Psoas muscle (tissue), 7 donors: ENCODE measurements at regions not wholly inside any gene's neighbourhood (a gene's known extent, or its start where the extent isn't known, plus 50 kb on each side); places are given as distances from the start of the nearest gene placed in this dataset.
A peak's percentile ranks its signal among the peaks of the same experiment; 100 is the strongest.

Source experiments
- ATAC-seq, 4 donors: fragments of 200-7000 bp; cut with Tn5 transposase; one replicate each; pipeline ENCODE4 v1.9.1; 2020; ENCODE audit warnings: moderate library complexity in 3 of 4, mild to moderate bottlenecking in 2 of 4
- DNase-seq, 2 donors: peaks; one replicate each; pipeline ENCODE4 v3.0.0-alpha.2; 2020
- H3K27ac ChIP-seq: fragments of 200-600 bp; one replicate; pipeline ENCODE4 v1.8.0; 2022
- H3K27me3 ChIP-seq, 3 donors: fragments of 200-600 bp in 1 of 3; one replicate each; pipeline versions ENCODE4 v1.6.1 to v1.8.0; 2013 to 2022; ENCODE audit warnings: low read length in 2 of 3, mild to moderate bottlenecking in 2 of 3, moderate library complexity in 1 of 3; ENCODE audit not compliant: insufficient read depth in 3 of 3
- H3K36me3 ChIP-seq, 2 donors: fragments of 200-600 bp in 1 of 2; one replicate each; pipeline versions ENCODE4 v1.6.1 to v1.8.0; 2013 to 2022; ENCODE audit warnings: low read depth in 1 of 2, mild to moderate bottlenecking in 1 of 2, moderate library complexity in 1 of 2; ENCODE audit not compliant: insufficient read depth in 1 of 2
- H3K4me1 ChIP-seq: fragments of 200-600 bp; one replicate; pipeline ENCODE4 v1.8.0; 2022
- H3K4me3 ChIP-seq: fragments of 200-600 bp; one replicate; pipeline ENCODE4 v1.8.0; 2022; ENCODE audit warnings: mild to moderate bottlenecking
- H3K9me3 ChIP-seq: fragments of 200-600 bp; one replicate; pipeline ENCODE4 v1.8.0; 2022
- CTCF ChIP-seq: fragments of 200-600 bp; IDR thresholded peaks from one replicate; pipeline ENCODE4 v1.8.0; 2022; ENCODE audit warnings: antibody characterized with exemption
- WGBS, 3 donors: extraction: QIAGEN DNeasy Blood & Tissue Kit; methylation state at CpG; one replicate each; pipeline versions ENCODE4 v1.1.6 to v1.1.7; 2013; 5-methylcytosine and 5-hydroxymethylcytosine counted together
- intact Hi-C, 2 donors: fragments of 100-400 bp; cut with DNase I; formaldehyde crosslinking; loops; one replicate each; pipeline versions ENCODE4 v1.11.0 to v1.14.2; 2022
- donor health status: healthy with polysubstance abuse.
- donor health status: DM: no; HTN: no; CAD: no; lungs with moderate emphysema.
- donor health status: Bipolar disorder and iron deficiency.
- donor health status: healthy.
- donor health status: DM: yes; HTN: yes; CAD: no.
- donor health status: DM: no; HTN: no; CAD: no.
- donor health status: DM: yes; HTN: yes; CAD: no.

GRCh38 chr4:183797445-183798300 is 107.4 kb upstream of the STOX2 start:
- peaks cover 3% of the 10 kb centered on the region for H3K9me3 ChIP-seq

GRCh38 chr4:183798301-183799253 is 106.5 kb upstream of the STOX2 start:
- no peaks in the 10 kb centered on the region for H3K9me3 ChIP-seq
- H3K4me3 ChIP-seq, result peak overlapping the region; percentile 70
- no peaks in the 10 kb centered on the region for H3K4me1 ChIP-seq
- TF ChIP-seq CTCF, result no peak
- no peaks in the 10 kb centered on the region for H3K36me3 ChIP-seq
- DNase-seq, result no peak
- intact Hi-C loops, result no loop called here
- ATAC-seq, result no peak
- peak overlapping the region; percentile 16 for H3K27ac ChIP-seq
- WGBS, 3 donors, result 13 to 15% (median 14%) methylated on average over 56 to 65 of the region's 65 CpGs
- H3K27me3 ChIP-seq, result peaks cover 0 to 64% (median 3%) of the 10 kb centered on the region in 3 donors

More at GRCh38 chr4:183797445-183798300, 107.4 kb upstream of the STOX2 start:
- DNase-seq (peak; percentile 28 to 60), ATAC-seq (peak in 3 of 4 donors; percentile 37 to 64 (median 51))
- peak overlapping the region; percentile 36 for H3K27ac ChIP-seq
- no peaks in the 10 kb centered on the region for H3K4me1 ChIP-seq
- WGBS, 3 donors, result 0 to 1% (median 1%) methylated on average over 45 to 105 of the region's 105 CpGs
- peaks cover 0 to 64% (median 3%) of the 10 kb centered on the region in 3 donors for H3K27me3 ChIP-seq
- peak overlapping the region; percentile 70 for H3K4me3 ChIP-seq
- no peak for TF ChIP-seq CTCF
- H3K36me3 ChIP-seq, result no peaks in the 10 kb centered on the region
- intact Hi-C loops, result no loop called here

- Histone ChIP-seq H3K4me1 (no peaks in the 10 kb centered on the region), H3K9me3 (no peaks in the 10 kb centered on the region), H3K4me3 (no peak overlapping the region), H3K27ac (no peak overlapping the region), H3K27me3 (peaks cover 0 to 48% (median 2%) of the 10 kb centered on the region in 3 donors), H3K36me3 (no peaks in the 10 kb centered on the region)
- no peak for DNase-seq
- 76 to 77% (median 77%) methylated on average over 8 of the region's 8 CpGs for WGBS, 3 donors
- intact Hi-C loops, result no loop called here
- ATAC-seq, result no peak
- no peak for TF ChIP-seq CTCF
Measured at GRCh38 chr4:183801457-183802165, 103.5 kb upstream of the STOX2 start.

GRCh38 chr4:183806341-183806740 is 98.8 kb upstream of the STOX2 start:
- no peaks in the 10 kb centered on the region for H3K9me3 ChIP-seq
- intact Hi-C loops, result no loop called here
- no peaks in the 10 kb centered on the region for H3K36me3 ChIP-seq
- TF ChIP-seq CTCF, result no peak
- H3K4me3 ChIP-seq, result no peak overlapping the region
- DNase-seq (no peak), ATAC-seq (no peak)
- no peak overlapping the region for H3K27ac ChIP-seq
- H3K27me3 ChIP-seq, result peaks cover 0 to 6% (median 0%) of the 10 kb centered on the region in 3 donors
- no peaks in the 10 kb centered on the region for H3K4me1 ChIP-seq
- 73 to 80% (median 74%) methylated on average over 11 of the region's 11 CpGs for WGBS, 3 donors
